Gastroesophageal sphincter (tissue), 4 donors: ENCODE measurements at regions not wholly inside any gene's neighbourhood (a gene's known extent, or its start where the extent isn't known, plus 50 kb on each side); places are given as distances from the start of the nearest gene placed in this dataset.

ENCODE experiments used
- ATAC-seq: fragments of 150-250 bp; one replicate; pipeline ENCODE4 v1.9.1; 2016; ENCODE audit warnings: mild to moderate bottlenecking, moderate library complexity
- H3K27ac ChIP-seq, 4 donors: fragments of 200-600 bp; sonication (generic) in 3 of 4; 1 replicate in 3 of 4; 2 replicates in 1 of 4; pipeline ENCODE4 v1.5.1; 2016 to 2019
- H3K27me3 ChIP-seq: fragments of 200-600 bp; sonication (generic); one replicate; pipeline ENCODE4 v1.5.1; 2019
- H3K36me3 ChIP-seq, 2 donors: fragments of 200-600 bp; sonication (generic); one replicate each; pipeline ENCODE4 v1.5.1; 2019; ENCODE audit warnings: control low read depth in 1 of 2
- H3K4me1 ChIP-seq, 3 donors: fragments of 200-600 bp; sonication (generic); 1 replicate in 2 of 3; 2 replicates in 1 of 3; pipeline ENCODE4 v1.5.1; 2016 to 2019; ENCODE audit warnings: control low read depth in 2 of 3
- H3K4me3 ChIP-seq, 2 donors: fragments of 200-600 bp; sonication (generic); one replicate each; pipeline ENCODE4 v1.5.1; 2019; ENCODE audit warnings: mild to moderate bottlenecking in 1 of 2, moderate library complexity in 1 of 2
- H3K9me3 ChIP-seq, 3 donors: fragments of 200-600 bp; sonication (generic); one replicate each; pipeline ENCODE4 v1.5.1; 2017 to 2019; ENCODE audit warnings: control low read depth in 2 of 3
- EP300 ChIP-seq: sonication (generic); formaldehyde crosslinking; IDR thresholded peaks from one replicate; pipeline ENCODE4 v1.6.1; 2017; ENCODE audit warnings: antibody characterized with exemption, mild to moderate bottlenecking
- POLR2A ChIP-seq, 2 donors: fragments of 450-650 bp; IDR thresholded peaks; one replicate each; pipeline ENCODE4 v1.6.1; 2017; ENCODE audit warnings: antibody characterized with exemption in 2 of 2, mild to moderate bottlenecking in 2 of 2, moderate library complexity in 1 of 2
- POLR2AphosphoS5 ChIP-seq: sonication (generic); formaldehyde crosslinking; IDR thresholded peaks from one replicate; pipeline ENCODE4 v1.6.1; 2017; ENCODE audit warnings: antibody characterized with exemption
- WGBS, 2 donors: methylation state at CpG; one replicate each; pipeline ENCODE4 v1.1.5; 2018; ENCODE audit warnings: low coverage in 1 of 2; 5-methylcytosine and 5-hydroxymethylcytosine counted together
- TF ChIP-seq, protein P1 (sequence below), 4 experiments: fragments of 200-600 bp in 2 of 4; fragments of 450-650 bp in 2 of 4; sonication (generic) in 1 of 4; IDR thresholded peaks; one replicate each; pipeline ENCODE4 v1.5.1; 2017 to 2019; ENCODE audit warnings: antibody characterized with exemption in 4 of 4, mild to moderate bottlenecking in 2 of 4, moderate library complexity in 2 of 4

DNA sequence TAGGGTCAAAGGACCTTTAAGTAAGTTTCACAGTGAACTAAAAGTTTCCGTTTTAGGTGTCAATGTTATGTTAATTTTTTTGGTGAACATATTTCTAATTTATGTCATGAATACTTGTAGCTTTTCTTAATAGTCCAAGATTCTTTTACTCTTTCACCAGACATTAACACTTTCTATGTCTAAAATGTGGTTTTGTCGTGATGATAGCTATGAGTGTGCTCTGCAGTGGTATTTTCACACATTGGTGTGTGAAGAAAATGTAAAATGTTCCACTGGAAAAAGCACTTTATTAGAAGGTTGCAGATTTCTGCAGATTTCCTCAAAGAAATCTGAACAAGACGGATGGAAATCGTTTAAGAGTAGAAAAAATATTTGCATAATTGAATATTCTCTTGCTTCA lies 561.0 kb upstream of the ANKRD30A start:
- Histone ChIP-seq H3K27me3 (no peaks in the 10 kb centered on the region), H3K27ac (no peak overlapping the region), H3K4me3 (no peak overlapping the region), H3K36me3 (no peaks in the 10 kb centered on the region), H3K9me3 (no peaks in the 10 kb centered on the region), H3K4me1 (no peaks in the 10 kb centered on the region)
- ATAC-seq, result no peak
- WGBS, 2 donors, result 66 to 75% methylated on average over 4 of the region's 4 CpGs
- TF ChIP-seq EP300 (no peak), POLR2AphosphoS5 (no peak), POLR2A (IDR thresholded peaks at IDR 0.05) (no peak)
- TF ChIP-seq, protein P1, sequence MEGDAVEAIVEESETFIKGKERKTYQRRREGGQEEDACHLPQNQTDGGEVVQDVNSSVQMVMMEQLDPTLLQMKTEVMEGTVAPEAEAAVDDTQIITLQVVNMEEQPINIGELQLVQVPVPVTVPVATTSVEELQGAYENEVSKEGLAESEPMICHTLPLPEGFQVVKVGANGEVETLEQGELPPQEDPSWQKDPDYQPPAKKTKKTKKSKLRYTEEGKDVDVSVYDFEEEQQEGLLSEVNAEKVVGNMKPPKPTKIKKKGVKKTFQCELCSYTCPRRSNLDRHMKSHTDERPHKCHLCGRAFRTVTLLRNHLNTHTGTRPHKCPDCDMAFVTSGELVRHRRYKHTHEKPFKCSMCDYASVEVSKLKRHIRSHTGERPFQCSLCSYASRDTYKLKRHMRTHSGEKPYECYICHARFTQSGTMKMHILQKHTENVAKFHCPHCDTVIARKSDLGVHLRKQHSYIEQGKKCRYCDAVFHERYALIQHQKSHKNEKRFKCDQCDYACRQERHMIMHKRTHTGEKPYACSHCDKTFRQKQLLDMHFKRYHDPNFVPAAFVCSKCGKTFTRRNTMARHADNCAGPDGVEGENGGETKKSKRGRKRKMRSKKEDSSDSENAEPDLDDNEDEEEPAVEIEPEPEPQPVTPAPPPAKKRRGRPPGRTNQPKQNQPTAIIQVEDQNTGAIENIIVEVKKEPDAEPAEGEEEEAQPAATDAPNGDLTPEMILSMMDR (IDR thresholded peaks at IDR 0.05), result no peak

DNA sequence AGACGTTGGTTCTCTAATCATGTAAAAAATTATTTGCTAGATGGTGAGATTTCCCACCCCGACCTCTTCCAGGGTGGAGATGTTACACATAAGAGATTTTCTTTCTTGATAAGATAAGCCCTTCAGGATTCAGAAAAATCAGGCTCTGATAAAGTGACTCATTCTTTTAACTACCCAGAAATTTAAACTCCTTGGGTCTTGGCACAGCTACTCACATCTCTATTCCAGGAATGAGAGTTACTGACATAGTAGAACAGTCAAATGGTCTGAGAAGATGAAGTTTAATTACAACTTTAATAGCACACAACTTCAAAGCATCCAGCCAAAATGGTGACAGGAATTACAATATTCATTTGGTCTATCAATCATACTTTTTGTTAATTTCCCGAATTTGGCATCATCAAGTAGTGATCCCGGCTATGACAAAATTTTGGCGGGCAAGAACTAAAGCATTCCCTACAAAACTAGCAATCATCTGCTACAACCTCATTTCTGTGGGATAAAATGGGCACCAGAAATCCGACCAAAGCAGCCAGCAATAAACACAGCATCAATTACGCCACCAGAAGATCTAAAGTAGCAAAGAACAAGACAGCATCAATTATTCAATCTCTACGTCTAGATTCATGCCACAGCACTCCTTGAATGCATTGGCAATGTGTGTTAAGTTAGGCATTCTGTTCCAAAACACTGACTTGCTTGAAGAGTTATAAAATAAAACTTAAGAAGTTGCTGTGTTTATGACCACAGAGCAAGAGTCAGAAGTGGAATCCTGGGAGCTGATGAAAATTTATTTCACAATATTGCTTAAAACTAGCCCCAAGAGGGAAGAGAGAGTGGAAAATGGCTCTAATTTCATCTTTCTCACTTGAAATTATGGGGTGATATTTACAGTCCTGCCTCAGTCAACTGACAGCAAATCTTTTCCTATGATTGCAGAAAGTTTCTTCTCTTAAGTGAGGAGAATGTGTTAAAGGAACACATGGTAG lies 565.7 kb upstream of the ANKRD30A start:
- Histone ChIP-seq H3K36me3 (no peaks in the 10 kb centered on the region), H3K4me3 (no peak overlapping the region), H3K9me3 (no peaks in the 10 kb centered on the region), H3K4me1 (no peaks in the 10 kb centered on the region), H3K27me3 (no peaks in the 10 kb centered on the region), H3K27ac (no peak overlapping the region)
- ATAC-seq, result no peak
- 43 to 45% methylated on average over 8 of the region's 8 CpGs for WGBS, 2 donors
- TF ChIP-seq POLR2AphosphoS5 (no peak), EP300 (no peak), POLR2A (IDR thresholded peaks at IDR 0.05) (no peak)
- TF ChIP-seq, protein P1 (IDR thresholded peaks at IDR 0.05), result no peak

DNA sequence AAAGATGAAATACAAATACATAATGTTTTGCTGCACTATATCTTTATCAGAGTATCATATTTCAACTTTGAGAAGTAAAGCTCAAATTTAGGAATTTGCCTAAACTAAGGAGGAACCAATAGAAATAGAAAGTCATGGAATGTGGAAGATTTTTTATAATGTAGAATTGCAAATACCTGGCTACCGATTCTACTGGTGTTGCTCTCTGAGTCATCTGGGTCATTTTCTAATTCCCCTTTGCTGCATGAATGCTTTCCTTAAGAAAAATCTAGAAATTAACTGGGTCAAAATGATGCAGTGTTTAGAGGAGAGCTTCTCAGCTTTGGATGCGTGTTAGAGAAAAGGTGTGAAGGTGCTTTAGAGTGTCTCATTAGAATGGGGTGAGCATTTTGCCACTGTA lies 568.9 kb upstream of the ANKRD30A start:
- H3K9me3 ChIP-seq, result no peaks in the 10 kb centered on the region
- no peaks in the 10 kb centered on the region for H3K27me3 ChIP-seq
- no peaks in the 10 kb centered on the region for H3K36me3 ChIP-seq
- H3K27ac ChIP-seq, result no peak overlapping the region
- H3K4me1 ChIP-seq, result no peaks in the 10 kb centered on the region
- TF ChIP-seq EP300 (no peak), POLR2A (IDR thresholded peaks at IDR 0.05) (no peak), POLR2AphosphoS5 (no peak)
- TF ChIP-seq, protein P1 (IDR thresholded peaks at IDR 0.05), result no peak
- H3K4me3 ChIP-seq, result no peak overlapping the region
- no peak for ATAC-seq
- WGBS, 2 donors, result 38 to 50% methylated on average over 2 of the region's 2 CpGs

DNA sequence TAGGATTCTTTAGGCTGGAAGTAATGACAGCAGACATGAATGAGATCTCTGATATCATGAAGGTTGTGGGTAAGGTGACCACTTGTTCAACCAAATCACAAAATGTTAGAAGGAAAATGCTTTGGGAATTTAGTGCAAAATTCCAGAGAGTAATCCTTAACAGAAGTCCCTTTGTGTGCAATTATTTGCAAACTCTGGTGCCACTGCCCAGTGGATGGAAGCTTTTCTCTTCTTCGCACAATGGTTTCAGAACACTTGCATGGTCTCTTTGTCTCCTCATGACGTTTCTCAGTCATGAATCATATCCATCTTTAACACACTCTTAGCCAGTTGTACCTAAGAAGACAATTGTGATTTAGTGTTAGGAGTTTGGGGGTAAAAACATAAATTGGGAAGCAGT lies 570.4 kb upstream of the ANKRD30A start:
- H3K4me3 ChIP-seq, result no peak overlapping the region
- TF ChIP-seq, protein P1 (IDR thresholded peaks at IDR 0.05), result no peak
- TF ChIP-seq EP300 (no peak), POLR2AphosphoS5 (no peak), POLR2A (IDR thresholded peaks at IDR 0.05) (no peak)
- WGBS, 2 donors, result 58 to 82% methylated on average over 2 of the region's 2 CpGs
- H3K27ac ChIP-seq, result no peak overlapping the region
- no peak for ATAC-seq
- H3K4me1 ChIP-seq, result no peaks in the 10 kb centered on the region
- no peaks in the 10 kb centered on the region for H3K36me3 ChIP-seq
- H3K9me3 ChIP-seq, result no peaks in the 10 kb centered on the region
- H3K27me3 ChIP-seq, result no peaks in the 10 kb centered on the region

DNA sequence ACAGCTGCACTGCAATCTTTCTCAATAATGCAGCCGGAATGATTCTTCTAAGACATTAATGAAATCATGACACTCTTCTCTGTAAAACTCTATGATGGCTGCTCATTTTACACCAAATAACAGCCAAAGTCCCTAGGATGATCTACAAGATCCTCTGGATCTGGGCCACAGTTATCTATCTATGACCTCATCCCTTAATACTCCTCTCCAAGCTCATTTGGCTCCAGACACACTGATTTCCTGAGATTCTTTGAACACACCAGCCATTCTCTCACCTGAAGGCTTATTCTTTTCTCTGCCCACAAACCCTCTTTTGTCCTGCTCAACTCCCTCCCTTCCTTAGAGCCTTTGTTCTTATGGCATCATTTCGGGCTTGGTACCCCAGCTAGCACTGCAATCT lies 577.4 kb upstream of the ANKRD30A start:
- WGBS, 2 donors, result 83 to 92% methylated on average over 2 of the region's 2 CpGs
- no peaks in the 10 kb centered on the region for H3K36me3 ChIP-seq
- H3K9me3 ChIP-seq, result no peaks in the 10 kb centered on the region
- no peak for TF ChIP-seq POLR2A (IDR thresholded peaks at IDR 0.05)
- no peak for TF ChIP-seq POLR2AphosphoS5
- no peak for TF ChIP-seq EP300
- TF ChIP-seq, protein P1 (IDR thresholded peaks at IDR 0.05), result no peak
- no peaks in the 10 kb centered on the region for H3K27me3 ChIP-seq
- H3K27ac ChIP-seq, result no peak overlapping the region
- no peak for ATAC-seq
- no peaks in the 10 kb centered on the region for H3K4me1 ChIP-seq
- H3K4me3 ChIP-seq, result no peak overlapping the region
